ENCODE measurements at regions not wholly inside any gene's neighbourhood (a gene's known extent, or its start where the extent isn't known, plus 50 kb on each side); places are given as distances from the start of the nearest gene placed in this dataset.

DNA sequence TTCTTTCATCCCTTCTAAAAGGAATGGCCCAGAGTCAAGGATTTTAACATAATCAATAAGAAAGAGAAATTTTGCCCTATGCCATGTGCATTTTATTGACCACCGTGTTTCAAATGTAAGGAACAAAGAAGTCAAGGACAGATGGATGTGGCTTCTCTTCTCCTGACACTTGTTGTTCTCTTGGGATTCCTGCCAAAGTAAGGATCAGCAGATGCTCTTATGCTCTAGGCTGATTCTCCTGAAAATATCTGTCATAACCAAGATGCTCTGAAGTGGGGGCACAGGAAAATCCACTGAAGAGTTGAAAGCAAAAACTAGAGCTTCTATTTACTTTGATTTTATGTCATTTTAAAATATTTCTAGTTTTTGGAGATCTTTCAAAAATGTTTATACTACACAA lies 72.9 kb upstream of the SYT4 start (continued):
- TF ChIP-seq, protein P1, sequence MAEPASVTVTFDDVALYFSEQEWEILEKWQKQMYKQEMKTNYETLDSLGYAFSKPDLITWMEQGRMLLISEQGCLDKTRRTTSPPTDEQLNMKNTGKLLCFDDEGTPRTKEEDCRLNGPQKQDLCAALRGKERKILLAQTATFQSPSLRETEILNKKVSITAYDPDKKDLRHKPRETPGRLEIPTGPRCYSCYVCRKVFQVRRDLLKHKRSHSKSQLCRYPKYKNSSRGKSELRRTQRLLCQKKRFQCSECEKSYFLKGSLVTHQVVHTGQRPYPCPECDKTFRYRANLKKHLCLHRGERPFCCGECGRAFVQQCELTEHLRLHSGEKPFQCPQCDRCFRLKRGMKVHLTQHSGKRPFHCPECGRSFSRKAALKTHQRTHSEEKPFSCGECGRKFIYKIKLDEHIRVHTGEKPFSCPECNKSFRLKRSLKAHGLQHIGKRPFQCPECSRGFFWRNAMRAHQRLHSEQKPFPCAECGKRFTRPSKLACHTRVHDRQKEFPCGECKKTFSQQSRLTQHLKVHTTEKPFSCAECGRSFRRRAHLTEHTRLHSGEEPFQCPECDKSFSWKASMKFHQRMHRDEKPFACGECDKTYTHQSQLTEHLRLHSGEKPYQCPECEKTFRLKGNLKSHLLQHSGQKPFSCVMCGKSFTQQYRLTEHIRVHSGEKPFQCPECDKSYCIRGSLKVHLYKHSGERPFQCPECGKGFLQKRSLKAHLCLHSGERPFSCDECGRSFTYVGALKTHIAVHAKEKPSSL (CRISPR knock-in tag; conservative IDR thresholded peaks at IDR 0.05), result no peak
- TF ChIP-seq IRF2 (CRISPR knock-in tag; IDR thresholded peaks at IDR 0.05; ENCODE audit: borderline replicate concordance, low read depth) (no peak), ZNF263 (CRISPR knock-in tag; IDR thresholded peaks at IDR 0.05; ENCODE audit: low read depth) (no peak), KAT7 (CRISPR knock-in tag; IDR thresholded peaks at IDR 0.05; ENCODE audit: borderline replicate concordance) (no peak), CREB1 (CRISPR knock-in tag; IDR thresholded peaks at IDR 0.05) (no peak), SMAD4 (CRISPR knock-in tag; IDR thresholded peaks at IDR 0.05) (no peak), ZNF416 (CRISPR knock-in tag; IDR thresholded peaks at IDR 0.05) (no peak)
- TF ChIP-seq, protein P2, sequence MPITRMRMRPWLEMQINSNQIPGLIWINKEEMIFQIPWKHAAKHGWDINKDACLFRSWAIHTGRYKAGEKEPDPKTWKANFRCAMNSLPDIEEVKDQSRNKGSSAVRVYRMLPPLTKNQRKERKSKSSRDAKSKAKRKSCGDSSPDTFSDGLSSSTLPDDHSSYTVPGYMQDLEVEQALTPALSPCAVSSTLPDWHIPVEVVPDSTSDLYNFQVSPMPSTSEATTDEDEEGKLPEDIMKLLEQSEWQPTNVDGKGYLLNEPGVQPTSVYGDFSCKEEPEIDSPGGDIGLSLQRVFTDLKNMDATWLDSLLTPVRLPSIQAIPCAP (CRISPR knock-in tag; IDR thresholded peaks at IDR 0.05), result no peak
- TF ChIP-seq, protein P3, sequence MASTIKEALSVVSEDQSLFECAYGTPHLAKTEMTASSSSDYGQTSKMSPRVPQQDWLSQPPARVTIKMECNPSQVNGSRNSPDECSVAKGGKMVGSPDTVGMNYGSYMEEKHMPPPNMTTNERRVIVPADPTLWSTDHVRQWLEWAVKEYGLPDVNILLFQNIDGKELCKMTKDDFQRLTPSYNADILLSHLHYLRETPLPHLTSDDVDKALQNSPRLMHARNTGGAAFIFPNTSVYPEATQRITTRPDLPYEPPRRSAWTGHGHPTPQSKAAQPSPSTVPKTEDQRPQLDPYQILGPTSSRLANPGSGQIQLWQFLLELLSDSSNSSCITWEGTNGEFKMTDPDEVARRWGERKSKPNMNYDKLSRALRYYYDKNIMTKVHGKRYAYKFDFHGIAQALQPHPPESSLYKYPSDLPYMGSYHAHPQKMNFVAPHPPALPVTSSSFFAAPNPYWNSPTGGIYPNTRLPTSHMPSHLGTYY (CRISPR knock-in tag; IDR thresholded peaks at IDR 0.05), result no peak

DNA sequence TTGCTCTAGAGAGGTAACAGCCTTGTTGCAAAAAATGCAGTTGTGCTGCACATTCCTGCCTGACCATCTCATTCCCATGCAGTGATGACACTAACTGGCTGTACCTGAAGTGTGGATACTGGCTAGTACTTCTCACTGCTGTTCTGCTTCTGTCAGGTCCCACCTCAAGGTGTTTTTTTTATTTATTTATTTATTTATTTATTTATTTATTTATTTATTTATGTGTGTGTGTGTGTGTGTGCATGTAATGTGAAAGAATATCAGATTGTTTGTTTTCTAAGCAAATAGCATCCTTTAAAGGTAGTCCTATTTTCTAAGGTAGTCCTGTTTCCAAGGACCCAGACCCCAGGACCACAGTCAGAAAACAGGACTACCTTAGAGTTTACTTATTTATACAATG lies 87.2 kb upstream of the SYT4 start:
- no peak for DNase-seq (ENCODE audit: low spot score)
- Mint-ChIP-seq H3K4me3 (no peak overlapping the region), H3K27me3 (ENCODE audit: low read depth) (no peaks in the 10 kb centered on the region), H3K4me1 (no peaks in the 10 kb centered on the region), H3K9me3 (peaks cover 7% of the 10 kb centered on the region), H3K36me3 (no peaks in the 10 kb centered on the region), H3K27ac (no peak overlapping the region)
- no peak for ATAC-seq
- CTCF ChIA-PET, result no interaction called here
- TF ChIP-seq, protein P4, sequence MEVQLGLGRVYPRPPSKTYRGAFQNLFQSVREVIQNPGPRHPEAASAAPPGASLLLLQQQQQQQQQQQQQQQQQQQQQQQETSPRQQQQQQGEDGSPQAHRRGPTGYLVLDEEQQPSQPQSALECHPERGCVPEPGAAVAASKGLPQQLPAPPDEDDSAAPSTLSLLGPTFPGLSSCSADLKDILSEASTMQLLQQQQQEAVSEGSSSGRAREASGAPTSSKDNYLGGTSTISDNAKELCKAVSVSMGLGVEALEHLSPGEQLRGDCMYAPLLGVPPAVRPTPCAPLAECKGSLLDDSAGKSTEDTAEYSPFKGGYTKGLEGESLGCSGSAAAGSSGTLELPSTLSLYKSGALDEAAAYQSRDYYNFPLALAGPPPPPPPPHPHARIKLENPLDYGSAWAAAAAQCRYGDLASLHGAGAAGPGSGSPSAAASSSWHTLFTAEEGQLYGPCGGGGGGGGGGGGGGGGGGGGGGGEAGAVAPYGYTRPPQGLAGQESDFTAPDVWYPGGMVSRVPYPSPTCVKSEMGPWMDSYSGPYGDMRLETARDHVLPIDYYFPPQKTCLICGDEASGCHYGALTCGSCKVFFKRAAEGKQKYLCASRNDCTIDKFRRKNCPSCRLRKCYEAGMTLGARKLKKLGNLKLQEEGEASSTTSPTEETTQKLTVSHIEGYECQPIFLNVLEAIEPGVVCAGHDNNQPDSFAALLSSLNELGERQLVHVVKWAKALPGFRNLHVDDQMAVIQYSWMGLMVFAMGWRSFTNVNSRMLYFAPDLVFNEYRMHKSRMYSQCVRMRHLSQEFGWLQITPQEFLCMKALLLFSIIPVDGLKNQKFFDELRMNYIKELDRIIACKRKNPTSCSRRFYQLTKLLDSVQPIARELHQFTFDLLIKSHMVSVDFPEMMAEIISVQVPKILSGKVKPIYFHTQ (CRISPR knock-in tag; IDR thresholded peaks at IDR 0.05), result no peak
- TF ChIP-seq MYBL2 (CRISPR knock-in tag; IDR thresholded peaks at IDR 0.05) (no peak), ELF4 (CRISPR knock-in tag; IDR thresholded peaks at IDR 0.05; ENCODE audit: low read depth) (no peak), ZBTB21 (CRISPR knock-in tag; IDR thresholded peaks at IDR 0.05; ENCODE audit: borderline replicate concordance) (no peak), NR3C1 (CRISPR knock-in tag; conservative IDR thresholded peaks at IDR 0.05; ENCODE audit: low read depth) (no peak), TEAD1 (CRISPR knock-in tag; IDR thresholded peaks at IDR 0.05) (no peak), ESRRA (CRISPR knock-in tag; IDR thresholded peaks at IDR 0.05; ENCODE audit: borderline replicate concordance) (no peak), TP53 (CRISPR knock-in tag; IDR thresholded peaks at IDR 0.05) (no peak), ZNF396 (CRISPR knock-in tag; IDR thresholded peaks at IDR 0.05; ENCODE audit: borderline replicate concordance) (no peak), ZNF263 (CRISPR knock-in tag; IDR thresholded peaks at IDR 0.05; ENCODE audit: low read depth) (no peak), FOXJ3 (CRISPR knock-in tag; IDR thresholded peaks at IDR 0.05; ENCODE audit: borderline replicate concordance) (no peak), TCF7 (CRISPR knock-in tag; IDR thresholded peaks at IDR 0.05; ENCODE audit: low read depth) (no peak)
- TF ChIP-seq, protein P5, sequence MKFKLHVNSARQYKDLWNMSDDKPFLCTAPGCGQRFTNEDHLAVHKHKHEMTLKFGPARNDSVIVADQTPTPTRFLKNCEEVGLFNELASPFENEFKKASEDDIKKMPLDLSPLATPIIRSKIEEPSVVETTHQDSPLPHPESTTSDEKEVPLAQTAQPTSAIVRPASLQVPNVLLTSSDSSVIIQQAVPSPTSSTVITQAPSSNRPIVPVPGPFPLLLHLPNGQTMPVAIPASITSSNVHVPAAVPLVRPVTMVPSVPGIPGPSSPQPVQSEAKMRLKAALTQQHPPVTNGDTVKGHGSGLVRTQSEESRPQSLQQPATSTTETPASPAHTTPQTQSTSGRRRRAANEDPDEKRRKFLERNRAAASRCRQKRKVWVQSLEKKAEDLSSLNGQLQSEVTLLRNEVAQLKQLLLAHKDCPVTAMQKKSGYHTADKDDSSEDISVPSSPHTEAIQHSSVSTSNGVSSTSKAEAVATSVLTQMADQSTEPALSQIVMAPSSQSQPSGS (CRISPR knock-in tag; IDR thresholded peaks at IDR 0.05; ENCODE audit: borderline replicate concordance, low read depth), result no peak
- POLR2A ChIA-PET, result no interaction called here
